ENCODE measurements at regions not wholly inside any gene's neighbourhood (a gene's known extent, or its start where the extent isn't known, plus 50 kb on each side); places are given as distances from the start of the nearest gene placed in this dataset.

GRCh38 chr4:11497972-11498371 lies 69.3 kb upstream of the HS3ST1 start:
- H3K27me3 Mint-ChIP-seq (ENCODE audit: low read depth) = no peaks in the 10 kb centered on the region
- H3K4me1 Mint-ChIP-seq (ENCODE audit: low read depth) = peaks cover 14% of the 10 kb centered on the region
- H3K4me3 Mint-ChIP-seq = no peak overlapping the region
- H3K27ac Mint-ChIP-seq = no peak overlapping the region
- ATAC-seq (replicated peaks in 1 of 2) (no peak), DNase-seq (no peak)
- H3K9me3 Mint-ChIP-seq = peaks cover 6 to 13% of the 10 kb centered on the region in 2 donors
- H3K36me3 Mint-ChIP-seq (ENCODE audit: insufficient read depth in 2 of 2) = peaks cover 0 to 8% of the 10 kb centered on the region in 2 donors

DNA sequence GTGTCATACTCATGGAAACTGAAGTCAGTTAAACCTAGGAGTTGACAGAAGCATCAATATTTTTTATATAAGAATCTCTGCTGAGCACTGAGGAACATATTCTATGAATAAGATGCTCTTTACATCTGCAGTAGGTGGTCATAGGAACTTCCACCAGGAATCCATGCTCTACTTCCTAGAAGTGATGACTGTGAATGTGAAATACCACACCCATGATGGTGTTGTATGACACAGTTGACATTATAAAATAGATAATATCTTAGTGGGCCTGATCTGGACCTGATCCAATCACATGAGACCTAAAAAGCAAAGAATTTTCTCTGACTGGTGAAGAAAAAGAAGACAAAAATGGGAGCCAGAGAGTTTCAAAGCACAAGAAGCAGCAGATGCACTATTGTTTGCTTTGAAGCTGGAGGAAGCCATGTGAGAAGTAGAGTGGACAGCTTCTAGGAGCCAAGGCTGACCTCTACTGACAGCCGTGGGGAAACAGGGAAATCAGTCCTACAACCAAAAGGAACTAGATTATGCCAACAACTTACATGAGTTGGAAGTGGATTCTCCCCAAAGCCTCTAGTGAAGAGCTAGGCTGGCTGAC lies 68.6 kb upstream of the HS3ST1 start:
- DNase-seq (no peak), ATAC-seq (replicated peaks in 1 of 2) (peak; percentile 28 to 50)
- H3K4me1 Mint-ChIP-seq (ENCODE audit: low read depth) = peaks cover 14% of the 10 kb centered on the region
- peaks cover 4 to 16% of the 10 kb centered on the region in 2 donors for H3K9me3 Mint-ChIP-seq
- H3K4me3 Mint-ChIP-seq = no peak overlapping the region
- no peaks in the 10 kb centered on the region for H3K27me3 Mint-ChIP-seq (ENCODE audit: low read depth)
- H3K27ac Mint-ChIP-seq = peak overlapping the region; percentile 49
- H3K36me3 Mint-ChIP-seq (ENCODE audit: insufficient read depth in 2 of 2) = peaks cover 0 to 6% of the 10 kb centered on the region in 2 donors

DNA sequence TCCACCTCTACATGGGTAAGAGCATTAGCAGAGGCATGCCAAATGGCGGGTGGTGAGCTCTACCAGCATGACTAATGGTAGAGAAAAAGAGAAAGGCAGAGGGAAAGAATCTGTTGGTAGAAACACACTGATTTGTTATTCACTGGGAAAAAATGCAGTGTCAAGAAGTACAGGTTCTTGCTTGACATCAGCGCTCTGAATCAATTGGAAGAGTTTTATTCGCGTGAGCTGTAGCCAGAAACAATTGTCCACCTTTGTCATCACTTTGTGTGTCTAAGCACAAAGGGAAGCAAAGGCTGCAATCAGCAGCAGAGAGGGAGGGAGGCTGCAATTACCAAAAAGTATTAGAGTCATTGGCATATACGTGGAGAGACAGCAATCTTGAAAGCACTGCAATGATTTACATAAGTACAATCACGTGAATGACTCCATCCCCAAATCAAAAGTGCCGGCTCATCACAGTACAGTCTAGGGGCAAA lies 67.7 kb upstream of the HS3ST1 start:
- Mint-ChIP-seq H3K4me3 (no peak overlapping the region), H3K4me1 (ENCODE audit: low read depth) (peaks cover 14% of the 10 kb centered on the region), H3K27ac (no peak overlapping the region), H3K9me3 (peaks cover under 1 to 7% of the 10 kb centered on the region in 2 donors), H3K36me3 (ENCODE audit: insufficient read depth in 2 of 2) (peaks cover 0 to 3% of the 10 kb centered on the region in 2 donors), H3K27me3 (ENCODE audit: low read depth) (no peaks in the 10 kb centered on the region)
- ATAC-seq (replicated peaks in 1 of 2) = peak in 1 of 2 donors; percentile 39
- DNase-seq = no peak

DNA sequence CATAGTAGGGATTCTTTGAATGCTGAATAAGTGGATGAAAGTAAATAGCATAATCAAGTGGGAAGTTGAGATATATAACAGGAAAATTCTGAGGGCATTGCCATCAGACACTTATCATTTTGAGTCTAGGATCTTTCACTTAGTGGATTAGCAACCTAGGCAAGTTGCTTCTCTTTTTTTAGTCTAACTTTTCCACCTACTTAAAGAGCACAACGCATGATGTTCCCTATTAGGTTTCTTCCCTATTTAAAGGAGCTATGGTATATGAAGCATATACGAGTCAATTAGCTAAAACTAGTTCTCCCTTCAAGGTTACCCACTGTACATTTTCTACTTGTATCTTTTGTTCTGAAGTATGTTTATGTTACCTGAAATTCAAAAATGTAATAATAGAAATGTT lies 67.1 kb upstream of the HS3ST1 start:
- no peak for DNase-seq
- Mint-ChIP-seq H3K27ac (no peak overlapping the region), H3K4me3 (no peak overlapping the region), H3K27me3 (ENCODE audit: low read depth) (no peaks in the 10 kb centered on the region), H3K9me3 (peaks cover 0 to 7% of the 10 kb centered on the region in 2 donors), H3K4me1 (ENCODE audit: low read depth) (peaks cover 14% of the 10 kb centered on the region), H3K36me3 (ENCODE audit: insufficient read depth in 2 of 2) (peaks cover 0 to 3% of the 10 kb centered on the region in 2 donors)
- no peak for ATAC-seq (replicated peaks in 1 of 2)

- H3K4me3 Mint-ChIP-seq = no peak overlapping the region
- no peak for DNase-seq
- no peaks in the 10 kb centered on the region for H3K27me3 Mint-ChIP-seq (ENCODE audit: low read depth)
- H3K36me3 Mint-ChIP-seq (ENCODE audit: insufficient read depth in 2 of 2) = peaks cover 0 to 3% of the 10 kb centered on the region in 2 donors
- H3K27ac Mint-ChIP-seq = no peak overlapping the region
- peaks cover 17% of the 10 kb centered on the region for H3K4me1 Mint-ChIP-seq (ENCODE audit: low read depth)
- ATAC-seq (replicated peaks in 1 of 2) = no peak
- H3K9me3 Mint-ChIP-seq = peaks cover 0 to 5% of the 10 kb centered on the region in 2 donors
These were observed 66.6 kb upstream of the HS3ST1 start for GRCh38 chr4:11495291-11495690.

DNA sequence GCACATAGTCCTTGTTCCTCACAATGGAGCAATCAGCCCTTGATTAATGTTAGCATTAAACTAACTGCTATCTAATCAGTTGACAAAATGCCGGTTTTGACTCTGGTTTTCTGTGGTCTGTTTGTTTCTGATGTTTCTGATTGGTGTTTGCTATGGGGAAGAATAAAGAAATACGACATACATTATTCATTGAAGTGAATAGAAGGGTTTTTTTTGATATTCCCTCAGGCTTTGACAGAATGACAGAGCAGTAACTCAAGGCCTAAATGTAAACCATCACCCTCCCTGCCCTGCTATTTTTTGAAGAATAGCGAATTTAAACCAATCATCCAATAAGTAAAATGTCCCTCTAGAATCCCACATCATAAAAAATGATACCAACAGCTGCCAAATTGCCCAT lies 65.5 kb upstream of the HS3ST1 start:
- ATAC-seq (replicated peaks in 1 of 2) = no peak
- peaks cover 0 to 3% of the 10 kb centered on the region in 2 donors for H3K36me3 Mint-ChIP-seq (ENCODE audit: insufficient read depth in 2 of 2)
- H3K4me1 Mint-ChIP-seq (ENCODE audit: low read depth) = peaks cover 28% of the 10 kb centered on the region
- H3K9me3 Mint-ChIP-seq = peaks cover 0 to 5% of the 10 kb centered on the region in 2 donors
- no peaks in the 10 kb centered on the region for H3K27me3 Mint-ChIP-seq (ENCODE audit: low read depth)
- H3K4me3 Mint-ChIP-seq = no peak overlapping the region
- H3K27ac Mint-ChIP-seq = no peak overlapping the region
- DNase-seq = no peak

DNA sequence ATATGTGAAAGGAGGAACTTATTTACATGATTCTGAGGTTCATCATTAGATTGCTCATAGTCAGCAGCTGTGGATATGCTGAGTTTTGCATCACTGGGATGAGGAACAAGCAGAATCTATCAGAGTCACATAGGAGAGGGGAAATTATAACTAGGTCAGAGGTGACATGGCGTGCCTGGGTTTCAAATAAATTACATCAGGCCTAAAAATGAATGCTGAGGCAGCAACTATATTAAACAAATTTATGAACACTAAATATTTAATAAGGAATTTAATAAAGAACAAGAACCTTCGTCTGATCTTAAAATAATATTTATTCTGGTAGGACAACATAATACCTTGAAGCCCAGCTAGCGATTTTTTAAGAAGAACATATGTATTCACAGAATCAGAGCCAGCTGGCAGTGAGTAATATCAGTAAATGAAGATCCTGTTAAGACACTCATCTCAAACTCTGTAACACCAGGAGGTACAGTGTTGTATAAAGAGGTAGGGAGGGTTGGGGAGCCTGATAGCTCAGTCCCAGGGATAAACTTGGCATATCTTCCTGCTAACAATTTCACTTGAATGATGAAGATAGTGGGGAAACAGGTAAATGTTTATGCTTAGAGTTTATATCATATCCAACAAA lies 60.9 kb upstream of the HS3ST1 start:
- Mint-ChIP-seq H3K4me1 (ENCODE audit: low read depth) (peaks cover 47% of the 10 kb centered on the region), H3K4me3 (peak overlapping the region; percentile 15 to 57), H3K36me3 (ENCODE audit: insufficient read depth in 2 of 2) (peaks cover 2 to 4% of the 10 kb centered on the region in 2 donors), H3K27me3 (ENCODE audit: low read depth) (no peaks in the 10 kb centered on the region), H3K27ac (no peak overlapping the region), H3K9me3 (peaks cover 2 to 6% of the 10 kb centered on the region in 2 donors)
- ATAC-seq (replicated peaks in 1 of 2) = peak; percentile 58 to 68
- DNase-seq = no peak

DNA sequence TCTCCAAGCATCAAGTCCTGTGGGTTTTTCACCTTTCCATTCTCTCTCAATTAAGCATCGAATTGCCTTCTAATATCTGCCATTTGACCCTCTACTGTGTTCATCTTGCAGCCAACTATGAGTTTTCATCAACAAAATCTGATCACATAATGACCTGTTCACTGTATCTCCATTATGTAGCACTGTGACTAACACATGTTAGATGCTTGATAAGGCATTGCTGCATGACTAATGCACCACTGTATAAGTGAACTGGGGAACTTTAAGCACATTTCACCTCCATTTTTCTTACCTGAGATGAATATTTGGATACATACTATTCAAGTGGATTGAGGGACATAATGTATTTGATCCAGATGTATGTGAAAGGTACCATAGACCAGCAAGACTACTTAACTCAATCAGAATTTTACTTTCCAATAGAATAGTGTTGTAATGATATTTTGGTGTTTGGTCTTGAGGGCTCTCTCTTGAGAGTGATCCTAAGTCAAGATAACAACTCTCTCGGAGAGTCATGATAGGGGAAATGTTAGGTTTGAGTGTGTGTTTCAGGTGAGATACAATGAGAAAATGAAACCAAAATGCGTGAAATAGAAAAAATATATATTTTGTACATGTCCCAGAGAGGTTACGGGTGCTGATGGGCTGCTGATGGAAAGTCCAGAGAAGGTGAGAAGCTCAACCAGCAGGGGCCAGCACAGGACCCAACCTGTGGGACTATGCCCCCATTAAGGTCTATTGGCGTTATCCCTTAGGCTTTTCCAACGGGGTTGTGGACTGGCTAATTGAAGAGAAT lies 60.2 kb upstream of the HS3ST1 start:
- Mint-ChIP-seq H3K27ac (no peak overlapping the region), H3K4me3 (peak overlapping the region; percentile 15 to 57), H3K9me3 (peaks cover 2 to 6% of the 10 kb centered on the region in 2 donors), H3K27me3 (ENCODE audit: low read depth) (no peaks in the 10 kb centered on the region), H3K4me1 (ENCODE audit: low read depth) (peaks cover 53% of the 10 kb centered on the region), H3K36me3 (ENCODE audit: insufficient read depth in 2 of 2) (peaks cover 2 to 4% of the 10 kb centered on the region in 2 donors)
- ATAC-seq (replicated peaks in 1 of 2) (peak; percentile 79 to 80), DNase-seq (no peak)

- H3K4me1 Mint-ChIP-seq (ENCODE audit: low read depth) = peaks cover 59% of the 10 kb centered on the region
- no peaks in the 10 kb centered on the region for H3K27me3 Mint-ChIP-seq (ENCODE audit: low read depth)
- peaks cover 2 to 4% of the 10 kb centered on the region in 2 donors for H3K36me3 Mint-ChIP-seq (ENCODE audit: insufficient read depth in 2 of 2)
- DNase-seq (no peak), ATAC-seq (replicated peaks in 1 of 2) (peak; percentile 51 to 57)
- H3K9me3 Mint-ChIP-seq = peaks cover 2 to 6% of the 10 kb centered on the region in 2 donors
- no peak overlapping the region for H3K27ac Mint-ChIP-seq
- no peak overlapping the region for H3K4me3 Mint-ChIP-seq
These were observed 59.3 kb upstream of the HS3ST1 start for GRCh38 chr4:11487868-11488544.

DNA sequence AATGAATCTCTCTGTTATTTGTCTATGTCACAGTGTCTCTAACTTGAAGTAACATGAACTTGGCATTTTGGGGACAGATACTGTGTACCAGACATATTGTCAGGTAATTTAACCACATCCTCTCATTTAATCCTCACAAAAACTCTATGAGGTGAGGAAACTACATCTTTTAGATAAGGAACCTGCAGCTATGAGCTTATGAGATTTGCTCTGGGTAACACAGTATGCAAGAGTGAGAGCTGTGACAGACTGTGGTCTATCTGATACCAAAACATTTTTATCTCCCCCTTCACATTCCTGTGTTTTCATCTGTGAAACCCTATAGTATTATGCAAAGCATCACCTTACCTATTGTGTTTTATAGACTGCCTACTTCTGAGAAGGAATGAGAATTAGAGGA lies 58.4 kb upstream of the HS3ST1 start:
- no peak overlapping the region for H3K27ac Mint-ChIP-seq
- DNase-seq (no peak), ATAC-seq (replicated peaks in 1 of 2) (peak in 1 of 2 donors; percentile 31)
- peaks cover 2 to 4% of the 10 kb centered on the region in 2 donors for H3K36me3 Mint-ChIP-seq (ENCODE audit: insufficient read depth in 2 of 2)
- no peak overlapping the region for H3K4me3 Mint-ChIP-seq
- peaks cover 2 to 3% of the 10 kb centered on the region in 2 donors for H3K9me3 Mint-ChIP-seq
- no peaks in the 10 kb centered on the region for H3K27me3 Mint-ChIP-seq (ENCODE audit: low read depth)
- H3K4me1 Mint-ChIP-seq (ENCODE audit: low read depth) = peaks cover 66% of the 10 kb centered on the region

DNA sequence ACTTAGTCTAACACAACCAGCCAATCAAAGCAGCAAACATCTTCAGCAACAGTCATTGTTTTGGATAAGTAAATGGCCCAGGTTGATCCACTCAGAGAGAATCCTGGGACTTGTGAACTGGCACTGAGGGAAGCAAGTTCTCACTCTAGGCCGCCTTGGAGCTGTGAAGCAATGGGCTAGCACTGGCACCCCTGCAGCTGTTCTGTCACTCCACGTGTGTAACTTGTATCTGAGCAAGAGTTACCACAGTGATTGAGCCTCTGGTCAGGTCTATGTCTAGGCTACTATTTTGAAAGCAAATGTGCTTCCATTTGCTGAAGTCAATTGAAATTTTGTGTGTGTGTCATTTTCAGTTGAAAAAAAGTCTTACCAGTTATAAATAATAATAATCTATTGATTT lies 57.2 kb upstream of the HS3ST1 start:
- H3K4me3 Mint-ChIP-seq = no peak overlapping the region
- H3K27me3 Mint-ChIP-seq (ENCODE audit: low read depth) = no peaks in the 10 kb centered on the region
- H3K36me3 Mint-ChIP-seq (ENCODE audit: insufficient read depth in 2 of 2) = peaks cover 2 to 4% of the 10 kb centered on the region in 2 donors
- H3K4me1 Mint-ChIP-seq (ENCODE audit: low read depth) = peaks cover 66% of the 10 kb centered on the region
- peaks cover 2 to 3% of the 10 kb centered on the region in 2 donors for H3K9me3 Mint-ChIP-seq
- DNase-seq (no peak), ATAC-seq (replicated peaks in 1 of 2) (no peak)
- no peak overlapping the region for H3K27ac Mint-ChIP-seq

DNA sequence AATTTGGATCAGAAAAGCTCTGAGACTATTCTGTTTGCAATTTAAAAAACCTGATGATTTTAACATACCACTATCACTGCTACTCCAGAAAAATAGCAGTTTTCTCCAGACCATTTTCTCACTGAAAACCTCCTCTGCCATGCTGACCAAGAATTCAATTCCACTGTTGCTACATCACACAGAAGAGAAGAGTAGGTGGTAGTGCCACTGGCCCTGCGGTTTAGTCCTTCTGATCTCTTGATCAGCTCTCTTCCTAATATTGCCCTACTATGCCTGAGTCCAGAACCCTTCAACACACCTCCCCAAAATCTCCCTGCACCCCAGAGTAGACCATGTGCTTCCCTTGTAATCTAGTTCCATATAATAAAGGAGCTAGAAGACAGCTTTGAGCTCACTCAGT lies 55.8 kb upstream of the HS3ST1 start:
- ATAC-seq (replicated peaks in 1 of 2) (no peak), DNase-seq (no peak)
- peaks cover 2 to 3% of the 10 kb centered on the region in 2 donors for H3K9me3 Mint-ChIP-seq
- H3K4me3 Mint-ChIP-seq = peak overlapping the region in 1 of 2 donors; percentile 13
- H3K4me1 Mint-ChIP-seq (ENCODE audit: low read depth) = peaks cover 55% of the 10 kb centered on the region
- no peak overlapping the region for H3K27ac Mint-ChIP-seq
- no peaks in the 10 kb centered on the region for H3K27me3 Mint-ChIP-seq (ENCODE audit: low read depth)
- peaks cover 2 to 4% of the 10 kb centered on the region in 2 donors for H3K36me3 Mint-ChIP-seq (ENCODE audit: insufficient read depth in 2 of 2)
